Esophagus squamous epithelium (tissue), 5 donors: ENCODE measurements at regions not wholly inside any gene's neighbourhood (a gene's known extent, or its start where the extent isn't known, plus 50 kb on each side); places are given as distances from the start of the nearest gene placed in this dataset.

Experiments
- DNase-seq: peaks from one replicate; lab custom pipeline; 2025; lab: John Stamatoyannopoulos, UW
- H3K27ac ChIP-seq, 4 donors: fragments of 200-600 bp; sonication (generic); one replicate each; pipeline ENCODE4 v1.5.1; 2016 to 2019; ENCODE audit warnings: mild to moderate bottlenecking in 1 of 4
- H3K27me3 ChIP-seq, 4 donors: fragments of 200-600 bp; sonication (generic); 1 replicate in 3 of 4; 2 replicates in 1 of 4; pipeline versions ENCODE4 v1.5.1 to v1.6.0; 2017 to 2021; ENCODE audit warnings: antibody characterized with exemption in 1 of 4
- H3K36me3 ChIP-seq, 3 donors: fragments of 200-600 bp; sonication (generic); one replicate each; pipeline ENCODE4 v1.5.1; 2016 to 2019
- H3K4me1 ChIP-seq, 3 donors: fragments of 200-600 bp; sonication (generic); one replicate each; pipeline ENCODE4 v1.5.1; 2017 to 2019
- H3K4me3 ChIP-seq, 4 donors: fragments of 200-600 bp; sonication (generic); 1 replicate in 3 of 4; 2 replicates in 1 of 4; pipeline ENCODE4 v1.5.1; 2016 to 2019; ENCODE audit warnings: mild to moderate bottlenecking in 2 of 4, moderate library complexity in 1 of 4
- H3K9me3 ChIP-seq, 3 donors: fragments of 200-600 bp; sonication (generic); one replicate each; pipeline ENCODE4 v1.5.1; 2016 to 2019
- POLR2A ChIP-seq, 4 donors: fragments of 450-650 bp; IDR thresholded peaks; one replicate each; pipeline ENCODE4 v1.6.1; 2017; ENCODE audit warnings: antibody characterized with exemption in 4 of 4, mild to moderate bottlenecking in 4 of 4, moderate library complexity in 3 of 4
- WGBS, 2 donors: methylation state at CpG; one replicate each; pipeline ENCODE4 v1.1.5; 2018; 5-methylcytosine and 5-hydroxymethylcytosine counted together
- intact Hi-C: fragments of 100-400 bp; cut with DNase I; formaldehyde crosslinking; loops from one replicate; pipeline ENCODE4 v1.15.0; 2022
- TF ChIP-seq, protein P1 (sequence below), 6 experiments: fragments of 450-650 bp in 4 of 6; fragments of 200-600 bp in 2 of 6; sonication (generic) in 2 of 6; IDR thresholded peaks; one replicate each; pipeline ENCODE4 v1.5.1; 2016 to 2019; ENCODE audit warnings: antibody characterized with exemption in 6 of 6, mild to moderate bottlenecking in 4 of 6, moderate library complexity in 4 of 6
- donor health status: DM: yes; HTN: yes; CAD: no.

DNA sequence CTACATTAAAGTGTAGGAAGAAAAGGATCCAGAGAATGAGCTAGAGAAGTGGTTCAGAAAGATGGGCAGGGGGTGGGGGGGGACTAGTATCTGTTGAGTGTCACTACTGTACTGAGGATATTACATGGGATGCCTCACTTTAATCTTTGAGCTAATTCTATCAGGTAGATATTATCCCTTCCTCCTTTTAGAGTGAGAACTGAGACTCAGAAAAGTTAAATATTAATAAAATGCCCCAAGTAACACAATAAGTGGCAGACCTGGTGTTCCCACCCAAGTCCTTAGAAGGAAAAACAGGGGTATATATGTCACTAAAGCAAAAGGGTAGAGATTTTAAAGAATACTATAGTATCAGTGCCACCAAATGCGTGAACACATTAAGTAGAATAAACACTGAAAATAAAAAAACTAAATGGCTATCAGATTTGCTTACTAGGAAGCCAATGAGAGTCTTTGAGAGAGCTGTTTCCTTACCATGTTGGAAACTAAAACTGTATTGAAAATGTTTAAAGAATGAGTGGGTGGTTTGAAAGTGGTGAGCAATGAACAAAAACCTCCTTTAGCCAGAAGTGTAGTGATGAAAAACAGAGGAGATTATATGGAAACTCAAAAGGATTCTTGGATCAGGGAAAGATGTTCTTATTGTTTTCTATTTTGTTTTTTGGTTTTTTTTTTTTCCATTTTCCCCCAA, 230.8 kb downstream of the BARHL2 start:
- 59 to 80% methylated on average over 1 of the region's 1 CpG for WGBS, 2 donors
- Histone ChIP-seq H3K4me1 (no peaks in the 10 kb centered on the region), H3K4me3 (no peak overlapping the region), H3K27ac (no peak overlapping the region), H3K27me3 (no peaks in the 10 kb centered on the region), H3K9me3 (no peaks in the 10 kb centered on the region), H3K36me3 (no peaks in the 10 kb centered on the region)
- intact Hi-C loops = no loop called here
- DNase-seq = no peak
- TF ChIP-seq, protein P1, sequence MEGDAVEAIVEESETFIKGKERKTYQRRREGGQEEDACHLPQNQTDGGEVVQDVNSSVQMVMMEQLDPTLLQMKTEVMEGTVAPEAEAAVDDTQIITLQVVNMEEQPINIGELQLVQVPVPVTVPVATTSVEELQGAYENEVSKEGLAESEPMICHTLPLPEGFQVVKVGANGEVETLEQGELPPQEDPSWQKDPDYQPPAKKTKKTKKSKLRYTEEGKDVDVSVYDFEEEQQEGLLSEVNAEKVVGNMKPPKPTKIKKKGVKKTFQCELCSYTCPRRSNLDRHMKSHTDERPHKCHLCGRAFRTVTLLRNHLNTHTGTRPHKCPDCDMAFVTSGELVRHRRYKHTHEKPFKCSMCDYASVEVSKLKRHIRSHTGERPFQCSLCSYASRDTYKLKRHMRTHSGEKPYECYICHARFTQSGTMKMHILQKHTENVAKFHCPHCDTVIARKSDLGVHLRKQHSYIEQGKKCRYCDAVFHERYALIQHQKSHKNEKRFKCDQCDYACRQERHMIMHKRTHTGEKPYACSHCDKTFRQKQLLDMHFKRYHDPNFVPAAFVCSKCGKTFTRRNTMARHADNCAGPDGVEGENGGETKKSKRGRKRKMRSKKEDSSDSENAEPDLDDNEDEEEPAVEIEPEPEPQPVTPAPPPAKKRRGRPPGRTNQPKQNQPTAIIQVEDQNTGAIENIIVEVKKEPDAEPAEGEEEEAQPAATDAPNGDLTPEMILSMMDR (IDR thresholded peaks at IDR 0.05) = no peak
- TF ChIP-seq POLR2A (IDR thresholded peaks at IDR 0.05) = no peak

DNA sequence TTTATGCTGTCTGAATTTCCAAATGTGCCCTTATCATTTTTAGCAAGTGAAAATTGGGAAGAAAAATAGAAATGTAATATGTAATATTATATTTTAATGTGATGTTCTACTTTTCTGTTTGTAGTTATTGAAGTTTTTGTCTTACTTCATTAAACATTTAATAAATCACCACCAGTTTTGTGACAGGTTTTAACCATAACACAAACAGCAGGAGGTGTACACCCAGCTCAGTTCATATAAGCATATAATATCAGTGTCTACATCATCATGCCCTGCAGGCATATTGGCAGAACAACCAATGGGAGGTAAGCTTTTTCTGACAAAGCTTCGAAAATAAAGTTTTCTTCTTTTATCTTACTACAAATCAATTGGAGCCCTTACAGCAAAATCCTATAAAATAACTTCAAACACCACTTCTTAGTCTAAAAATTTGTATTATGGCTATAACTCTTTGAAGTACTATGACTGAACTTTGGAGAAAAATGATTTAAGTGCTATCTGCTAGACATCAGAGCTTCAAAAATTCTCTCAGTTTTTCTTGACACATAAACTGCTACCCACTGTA, 236.7 kb downstream of the BARHL2 start:
- Histone ChIP-seq H3K27me3 (no peaks in the 10 kb centered on the region), H3K4me3 (no peak overlapping the region), H3K9me3 (no peaks in the 10 kb centered on the region), H3K36me3 (no peaks in the 10 kb centered on the region), H3K4me1 (no peaks in the 10 kb centered on the region), H3K27ac (no peak overlapping the region)
- TF ChIP-seq, protein P1 (IDR thresholded peaks at IDR 0.05) = no peak
- no peak for TF ChIP-seq POLR2A (IDR thresholded peaks at IDR 0.05)
- intact Hi-C loops = no loop called here
- no peak for DNase-seq
- 30 to 33% methylated on average over 1 of the region's 1 CpG for WGBS, 2 donors

DNA sequence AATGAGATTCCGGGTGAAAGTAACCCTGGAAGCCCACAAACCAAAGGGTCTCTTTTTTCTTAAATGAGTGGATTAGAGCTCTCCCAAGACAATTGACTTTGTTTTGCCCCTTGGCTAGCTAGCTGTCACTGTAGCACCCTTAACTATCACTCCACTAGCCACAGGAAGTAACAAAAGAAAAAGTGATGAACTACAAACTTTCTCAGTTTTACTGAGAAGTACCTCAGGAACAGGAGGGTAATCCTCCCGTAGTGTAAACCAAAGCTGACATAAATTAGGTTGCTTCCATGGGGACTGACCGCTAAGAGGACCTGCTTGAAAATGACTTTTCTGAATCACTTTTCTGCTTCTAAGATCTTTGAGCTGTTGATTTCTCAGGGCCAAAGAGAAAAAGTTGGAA, 240.1 kb downstream of the BARHL2 start:
- WGBS, 2 donors = 76 to 84% methylated on average over 3 of the region's 3 CpGs
- no peak for TF ChIP-seq POLR2A (IDR thresholded peaks at IDR 0.05)
- TF ChIP-seq, protein P1 (IDR thresholded peaks at IDR 0.05) = no peak

DNA sequence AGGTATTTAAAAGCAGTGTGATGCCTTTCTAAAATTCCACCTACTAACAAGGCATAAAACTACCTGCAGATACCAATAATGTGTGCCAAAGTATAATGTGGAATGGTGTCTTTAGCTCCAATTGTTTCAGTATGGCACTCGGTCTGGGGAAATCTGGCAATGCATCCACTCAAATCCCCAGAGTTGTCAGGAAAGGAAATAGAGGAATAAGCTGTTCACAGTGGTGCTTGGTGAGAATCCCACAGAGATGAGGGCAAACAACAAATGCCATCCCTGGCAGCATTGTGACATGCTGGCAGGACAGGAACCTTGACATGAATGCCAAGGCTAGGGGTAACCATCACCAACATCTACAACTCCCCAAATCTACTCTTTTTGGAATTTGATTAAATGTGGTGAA, 240.7 kb downstream of the BARHL2 start:
- Histone ChIP-seq H3K27ac (no peak overlapping the region), H3K4me3 (no peak overlapping the region), H3K9me3 (no peaks in the 10 kb centered on the region), H3K4me1 (no peaks in the 10 kb centered on the region), H3K36me3 (no peaks in the 10 kb centered on the region), H3K27me3 (no peaks in the 10 kb centered on the region)
- intact Hi-C loops = no loop called here
- no peak for TF ChIP-seq POLR2A (IDR thresholded peaks at IDR 0.05)
- TF ChIP-seq, protein P1 (IDR thresholded peaks at IDR 0.05) = no peak
- no peak for DNase-seq
- 40 to 57% methylated on average over 1 of the region's 1 CpG for WGBS, 2 donors

More for the DNA sequence above, 240.1 kb downstream of the BARHL2 start:
- H3K4me1 ChIP-seq = no peaks in the 10 kb centered on the region
- H3K27me3 ChIP-seq = no peaks in the 10 kb centered on the region
- H3K9me3 ChIP-seq = no peaks in the 10 kb centered on the region
- no peak overlapping the region for H3K27ac ChIP-seq
- no peaks in the 10 kb centered on the region for H3K36me3 ChIP-seq
- DNase-seq = no peak
- H3K4me3 ChIP-seq = no peak overlapping the region
- intact Hi-C loops = no loop called here

DNA sequence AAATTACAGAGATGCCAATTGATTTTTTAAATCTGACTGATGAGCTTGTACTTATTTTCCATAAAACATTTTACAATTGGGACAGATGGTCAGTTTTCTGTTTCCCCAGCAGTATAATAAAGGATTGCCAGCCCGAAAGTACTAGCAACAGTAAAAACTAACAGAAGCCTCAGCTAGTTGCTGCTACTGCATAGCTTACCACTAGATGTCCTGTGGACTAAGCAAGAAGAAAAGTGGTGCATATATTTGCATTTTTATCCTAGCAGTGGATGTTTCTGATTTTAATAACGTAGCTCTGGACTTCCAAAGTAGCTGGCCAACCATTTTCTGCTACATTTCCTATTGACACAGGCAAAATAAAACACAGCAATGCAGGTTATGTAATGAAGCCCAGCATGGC, 241.5 kb downstream of the BARHL2 start:
- no peaks in the 10 kb centered on the region for H3K4me1 ChIP-seq
- intact Hi-C loops = no loop called here
- DNase-seq = no peak
- no peak for TF ChIP-seq POLR2A (IDR thresholded peaks at IDR 0.05)
- TF ChIP-seq, protein P1 (IDR thresholded peaks at IDR 0.05) = no peak
- 25 to 31% methylated on average over 2 of the region's 2 CpGs for WGBS, 2 donors
- no peaks in the 10 kb centered on the region for H3K27me3 ChIP-seq
- H3K9me3 ChIP-seq = no peaks in the 10 kb centered on the region
- H3K4me3 ChIP-seq = no peak overlapping the region
- no peaks in the 10 kb centered on the region for H3K36me3 ChIP-seq
- no peak overlapping the region for H3K27ac ChIP-seq
